ENCODE measurements at regions not wholly inside any gene's neighbourhood (a gene's known extent, or its start where the extent isn't known, plus 50 kb on each side); places are given as distances from the start of the nearest gene placed in this dataset.

DNA sequence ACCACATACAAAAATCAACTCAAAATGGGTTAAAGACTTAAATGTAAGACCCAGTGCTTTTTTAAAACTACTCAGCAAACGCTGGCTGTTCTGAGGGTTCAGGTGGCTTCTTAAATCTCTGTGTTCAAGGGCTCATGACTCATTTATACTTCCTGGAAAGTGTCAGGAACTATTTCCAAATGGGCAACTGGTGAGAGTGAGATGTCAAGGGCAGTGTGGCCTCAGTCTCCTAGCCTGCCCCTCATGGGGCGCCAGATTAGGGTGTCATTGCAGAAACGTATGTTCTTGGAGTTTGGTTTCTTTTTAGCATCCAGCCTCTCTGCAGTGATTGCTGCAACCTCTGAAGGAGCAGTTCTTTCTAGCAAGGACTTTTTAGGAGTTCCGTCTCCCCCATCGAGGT, 485.4 kb downstream of the TNS1 start:
- Mint-ChIP-seq H3K4me1 (no peaks in the 10 kb centered on the region), H3K9me3 (no peaks in the 10 kb centered on the region), H3K4me3 (no peak overlapping the region), H3K27me3 (peaks cover 5% of the 10 kb centered on the region), H3K36me3 (ENCODE audit: low read depth) (no peaks in the 10 kb centered on the region), H3K27ac (no peak overlapping the region)
- DNase-seq (no peak), ATAC-seq (ENCODE audit: low read depth) (no peak)
- ChIA-PET POLR2A (no interaction called here), CTCF (no interaction called here)
- intact Hi-C loops (cut with micrococcal nuclease) = no loop called here
- TF ChIP-seq, protein P1, sequence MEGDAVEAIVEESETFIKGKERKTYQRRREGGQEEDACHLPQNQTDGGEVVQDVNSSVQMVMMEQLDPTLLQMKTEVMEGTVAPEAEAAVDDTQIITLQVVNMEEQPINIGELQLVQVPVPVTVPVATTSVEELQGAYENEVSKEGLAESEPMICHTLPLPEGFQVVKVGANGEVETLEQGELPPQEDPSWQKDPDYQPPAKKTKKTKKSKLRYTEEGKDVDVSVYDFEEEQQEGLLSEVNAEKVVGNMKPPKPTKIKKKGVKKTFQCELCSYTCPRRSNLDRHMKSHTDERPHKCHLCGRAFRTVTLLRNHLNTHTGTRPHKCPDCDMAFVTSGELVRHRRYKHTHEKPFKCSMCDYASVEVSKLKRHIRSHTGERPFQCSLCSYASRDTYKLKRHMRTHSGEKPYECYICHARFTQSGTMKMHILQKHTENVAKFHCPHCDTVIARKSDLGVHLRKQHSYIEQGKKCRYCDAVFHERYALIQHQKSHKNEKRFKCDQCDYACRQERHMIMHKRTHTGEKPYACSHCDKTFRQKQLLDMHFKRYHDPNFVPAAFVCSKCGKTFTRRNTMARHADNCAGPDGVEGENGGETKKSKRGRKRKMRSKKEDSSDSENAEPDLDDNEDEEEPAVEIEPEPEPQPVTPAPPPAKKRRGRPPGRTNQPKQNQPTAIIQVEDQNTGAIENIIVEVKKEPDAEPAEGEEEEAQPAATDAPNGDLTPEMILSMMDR (IDR thresholded peaks at IDR 0.05) = no peak

GRCh38 chr2:217515615-217516309, 487.0 kb downstream of the TNS1 start:
- Mint-ChIP-seq H3K27me3 (peaks cover 8% of the 10 kb centered on the region), H3K9me3 (no peaks in the 10 kb centered on the region), H3K4me3 (no peak overlapping the region), H3K36me3 (ENCODE audit: low read depth) (no peaks in the 10 kb centered on the region), H3K27ac (no peak overlapping the region), H3K4me1 (no peaks in the 10 kb centered on the region)
- CTCF ChIA-PET = no interaction called here
- ATAC-seq (ENCODE audit: low read depth) (no peak), DNase-seq (no peak)
- POLR2A ChIA-PET = no interaction called here
- intact Hi-C loops (cut with micrococcal nuclease) = no loop called here
- TF ChIP-seq, protein P1 (IDR thresholded peaks at IDR 0.05) = no peak

DNA sequence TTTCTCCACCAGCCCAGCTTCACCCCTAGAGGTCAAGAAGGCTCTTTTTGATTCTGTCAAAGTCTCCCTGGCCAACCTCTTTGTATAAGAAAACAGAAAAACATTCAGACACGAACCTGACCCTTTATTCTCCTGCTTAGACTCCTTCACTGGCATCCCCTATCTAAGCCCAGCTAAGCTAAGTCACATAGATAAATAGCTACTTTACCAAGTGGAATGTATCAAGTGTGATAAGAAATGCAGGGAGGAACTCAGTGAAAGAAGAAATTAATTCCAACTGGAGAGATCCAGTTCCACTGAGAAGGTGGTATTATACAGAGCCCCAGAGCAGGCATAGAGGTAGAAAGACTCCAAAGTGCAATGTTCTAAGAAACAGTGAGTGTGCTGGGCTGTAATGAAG, 489.5 kb downstream of the TNS1 start:
- Mint-ChIP-seq H3K27ac (no peak overlapping the region), H3K9me3 (no peaks in the 10 kb centered on the region), H3K4me1 (no peaks in the 10 kb centered on the region), H3K4me3 (no peak overlapping the region), H3K27me3 (peaks cover 11% of the 10 kb centered on the region), H3K36me3 (ENCODE audit: low read depth) (no peaks in the 10 kb centered on the region)
- POLR2A ChIA-PET = no interaction called here
- CTCF ChIA-PET = no interaction called here
- intact Hi-C loops (cut with micrococcal nuclease) = no loop called here
- ATAC-seq (ENCODE audit: low read depth) (no peak), DNase-seq (no peak)
- TF ChIP-seq, protein P1 (IDR thresholded peaks at IDR 0.05) = no peak

DNA sequence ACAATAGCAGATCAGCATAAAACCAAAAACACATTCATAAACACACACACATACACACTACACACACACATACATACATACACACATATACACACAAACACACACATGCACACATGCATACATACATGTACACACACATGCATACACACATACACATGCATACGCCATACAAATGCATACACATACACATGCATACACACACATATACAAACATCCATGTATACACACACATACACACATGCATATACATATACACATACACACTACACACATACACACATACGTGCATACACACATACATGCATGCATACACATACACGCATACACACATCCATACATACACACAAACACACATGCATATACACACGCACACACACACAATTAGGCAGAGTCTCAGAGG, 490.1 kb downstream of the TNS1 start:
- Mint-ChIP-seq H3K36me3 (ENCODE audit: low read depth) (no peaks in the 10 kb centered on the region), H3K27ac (no peak overlapping the region), H3K4me3 (no peak overlapping the region), H3K27me3 (peaks cover 14% of the 10 kb centered on the region), H3K4me1 (no peaks in the 10 kb centered on the region), H3K9me3 (no peaks in the 10 kb centered on the region)
- intact Hi-C loops (cut with micrococcal nuclease) = no loop called here
- DNase-seq = no peak
- POLR2A ChIA-PET = no interaction called here
- TF ChIP-seq, protein P1 (IDR thresholded peaks at IDR 0.05) = no peak
- no peak for ATAC-seq (ENCODE audit: low read depth)
- CTCF ChIA-PET = no interaction called here

GRCh38 chr2:217512259-217512658, 490.5 kb downstream of the TNS1 start:
- H3K27ac Mint-ChIP-seq = no peak overlapping the region
- ChIA-PET POLR2A (no interaction called here), CTCF (no interaction called here)
- ATAC-seq (ENCODE audit: low read depth) = no peak
- intact Hi-C loops (cut with micrococcal nuclease) = no loop called here
- H3K4me3 Mint-ChIP-seq = no peak overlapping the region
- no peaks in the 10 kb centered on the region for H3K9me3 Mint-ChIP-seq
- H3K4me1 Mint-ChIP-seq = no peaks in the 10 kb centered on the region
- peaks cover 14% of the 10 kb centered on the region for H3K27me3 Mint-ChIP-seq
- TF ChIP-seq, protein P1 (IDR thresholded peaks at IDR 0.05) = no peak
- H3K36me3 Mint-ChIP-seq (ENCODE audit: low read depth) = no peaks in the 10 kb centered on the region
- DNase-seq = no peak

All from activated B cell treated with CpG ODN at 0.5 μM for 24 hours (primary cell).